PFSK-1 (cell line): ENCODE measurements at regions not wholly inside any gene's neighbourhood (a gene's known extent, or its start where the extent isn't known, plus 50 kb on each side); places are given as distances from the start of the nearest gene placed in this dataset.

Source experiments
- FOXP2 ChIP-seq: optimal IDR thresholded peaks from 2 replicates; pipeline ENCODE3; 2011; ENCODE audit warnings: borderline replicate concordance, control low read depth, inconsistent platforms; ENCODE audit not compliant: insufficient read depth; ENCODE audit errors: extremely low read length, extremely low read depth
- POLR2AphosphoS5 ChIP-seq: IDR thresholded peaks from 2 replicates; pipeline ENCODE4 v1.6.1; 2012; ENCODE audit warnings: low read depth, mild to moderate bottlenecking, control low read depth, low read length, moderate library complexity
- SIN3A ChIP-seq: IDR thresholded peaks from 2 replicates; pipeline ENCODE4 v1.6.1; 2012; ENCODE audit warnings: mild to moderate bottlenecking, low read length, moderate library complexity, borderline replicate concordance; ENCODE audit not compliant: insufficient read depth
- TAF1 ChIP-seq: IDR thresholded peaks from 2 replicates; pipeline ENCODE4 v1.6.1; 2012; ENCODE audit warnings: low read length, control low read depth, borderline replicate concordance; ENCODE audit not compliant: insufficient read depth
- TF ChIP-seq, protein P1 (sequence below), 2 experiments: IDR thresholded peaks; 2 replicates each; pipeline versions ENCODE4 v1.6.1 to v1.8.0; 2011 to 2012; ENCODE audit warnings: low read depth in 2 of 2, low read length in 2 of 2, control low read depth in 1 of 2, inconsistent platforms in 1 of 2, mild to moderate bottlenecking in 1 of 2, moderate library complexity in 1 of 2; ENCODE audit not compliant: insufficient read depth in 1 of 2

- TF ChIP-seq TAF1 (no peak), FOXP2 (no peak), SIN3A (no peak), POLR2AphosphoS5 (no peak)
- TF ChIP-seq, protein P1, sequence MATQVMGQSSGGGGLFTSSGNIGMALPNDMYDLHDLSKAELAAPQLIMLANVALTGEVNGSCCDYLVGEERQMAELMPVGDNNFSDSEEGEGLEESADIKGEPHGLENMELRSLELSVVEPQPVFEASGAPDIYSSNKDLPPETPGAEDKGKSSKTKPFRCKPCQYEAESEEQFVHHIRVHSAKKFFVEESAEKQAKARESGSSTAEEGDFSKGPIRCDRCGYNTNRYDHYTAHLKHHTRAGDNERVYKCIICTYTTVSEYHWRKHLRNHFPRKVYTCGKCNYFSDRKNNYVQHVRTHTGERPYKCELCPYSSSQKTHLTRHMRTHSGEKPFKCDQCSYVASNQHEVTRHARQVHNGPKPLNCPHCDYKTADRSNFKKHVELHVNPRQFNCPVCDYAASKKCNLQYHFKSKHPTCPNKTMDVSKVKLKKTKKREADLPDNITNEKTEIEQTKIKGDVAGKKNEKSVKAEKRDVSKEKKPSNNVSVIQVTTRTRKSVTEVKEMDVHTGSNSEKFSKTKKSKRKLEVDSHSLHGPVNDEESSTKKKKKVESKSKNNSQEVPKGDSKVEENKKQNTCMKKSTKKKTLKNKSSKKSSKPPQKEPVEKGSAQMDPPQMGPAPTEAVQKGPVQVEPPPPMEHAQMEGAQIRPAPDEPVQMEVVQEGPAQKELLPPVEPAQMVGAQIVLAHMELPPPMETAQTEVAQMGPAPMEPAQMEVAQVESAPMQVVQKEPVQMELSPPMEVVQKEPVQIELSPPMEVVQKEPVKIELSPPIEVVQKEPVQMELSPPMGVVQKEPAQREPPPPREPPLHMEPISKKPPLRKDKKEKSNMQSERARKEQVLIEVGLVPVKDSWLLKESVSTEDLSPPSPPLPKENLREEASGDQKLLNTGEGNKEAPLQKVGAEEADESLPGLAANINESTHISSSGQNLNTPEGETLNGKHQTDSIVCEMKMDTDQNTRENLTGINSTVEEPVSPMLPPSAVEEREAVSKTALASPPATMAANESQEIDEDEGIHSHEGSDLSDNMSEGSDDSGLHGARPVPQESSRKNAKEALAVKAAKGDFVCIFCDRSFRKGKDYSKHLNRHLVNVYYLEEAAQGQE (IDR thresholded peaks at IDR 0.05; ENCODE audit: insufficient read depth in 1 of 2, low read depth in 2 of 2, low read length in 2 of 2): no peak
Observed at GRCh38 chr5:89929834-89930233, 479.7 kb downstream of the CETN3 start.

DNA sequence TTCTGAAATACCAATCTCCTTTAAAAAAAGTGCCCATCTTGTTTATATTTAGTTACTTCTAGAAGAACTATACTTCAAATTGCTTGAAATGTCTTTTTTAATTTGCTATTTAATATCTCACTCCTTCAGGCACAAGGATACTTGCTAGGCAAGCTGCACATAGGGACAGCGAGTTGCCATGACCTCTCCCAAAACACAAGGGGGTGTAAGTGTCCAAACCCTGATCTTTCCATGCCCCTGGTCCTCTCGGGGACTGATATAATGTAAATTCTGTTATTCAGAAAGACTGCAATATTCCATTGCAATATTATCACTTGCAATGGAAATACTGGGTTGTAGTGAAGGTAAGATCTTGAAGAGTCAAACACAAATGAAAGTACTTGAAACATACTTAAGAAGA, 480.4 kb downstream of the CETN3 start:
- TF ChIP-seq POLR2AphosphoS5: no peak
- no peak for TF ChIP-seq SIN3A

GRCh38 chr5:89922161-89922560, 487.4 kb downstream of the CETN3 start:
- no peak for TF ChIP-seq FOXP2
- TF ChIP-seq, protein P1 (IDR thresholded peaks at IDR 0.05; ENCODE audit: insufficient read depth in 1 of 2, low read depth in 2 of 2, low read length in 2 of 2): no peak
- TF ChIP-seq TAF1: no peak
- TF ChIP-seq POLR2AphosphoS5: no peak
- no peak for TF ChIP-seq SIN3A

DNA sequence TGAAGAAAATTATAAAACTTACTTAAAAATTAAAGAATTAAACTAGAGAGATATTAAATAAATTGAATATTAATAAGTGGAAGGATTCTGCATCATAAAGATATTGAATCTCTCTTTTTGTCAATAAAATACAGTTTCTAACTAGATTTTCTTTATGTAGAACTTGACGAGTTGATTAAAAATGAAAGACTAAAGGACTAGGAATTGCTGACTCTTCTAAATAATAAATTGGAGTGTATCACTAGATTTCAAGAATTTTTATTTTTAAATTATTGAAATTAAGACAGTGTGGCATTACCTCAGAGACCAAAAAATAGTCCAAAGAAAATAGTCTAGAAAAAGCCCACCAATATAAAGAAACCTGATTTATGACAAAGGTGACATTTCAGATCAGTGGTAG, 492.4 kb downstream of the CETN3 start:
- TF ChIP-seq, protein P1 (IDR thresholded peaks at IDR 0.05; ENCODE audit: insufficient read depth in 1 of 2, low read depth in 2 of 2, low read length in 2 of 2): no peak
- TF ChIP-seq SIN3A (no peak), FOXP2 (no peak), TAF1 (no peak), POLR2AphosphoS5 (no peak)

DNA sequence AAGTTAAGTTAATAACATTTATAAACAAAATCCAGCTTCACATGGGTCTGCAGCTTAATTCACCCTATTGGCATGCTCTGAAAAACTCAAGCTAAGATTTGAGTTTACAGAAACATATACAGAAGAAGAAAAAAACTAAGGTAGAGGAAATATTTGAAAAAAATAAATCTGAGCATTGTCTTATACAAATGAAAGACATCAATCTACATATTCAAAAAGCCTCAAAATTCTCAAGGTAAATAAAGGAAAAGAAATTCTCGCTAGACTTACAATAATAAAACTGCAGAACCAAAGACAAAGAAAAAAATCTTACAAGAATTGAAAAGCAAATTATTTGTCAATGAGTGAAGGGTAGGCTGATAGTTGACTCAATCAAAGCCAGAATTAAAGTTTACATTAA, 493.4 kb downstream of the CETN3 start:
- TF ChIP-seq TAF1: no peak
- TF ChIP-seq, protein P1 (IDR thresholded peaks at IDR 0.05; ENCODE audit: insufficient read depth in 1 of 2, low read depth in 2 of 2, low read length in 2 of 2): no peak
- TF ChIP-seq SIN3A: no peak
- TF ChIP-seq FOXP2: no peak
- TF ChIP-seq POLR2AphosphoS5: no peak

DNA sequence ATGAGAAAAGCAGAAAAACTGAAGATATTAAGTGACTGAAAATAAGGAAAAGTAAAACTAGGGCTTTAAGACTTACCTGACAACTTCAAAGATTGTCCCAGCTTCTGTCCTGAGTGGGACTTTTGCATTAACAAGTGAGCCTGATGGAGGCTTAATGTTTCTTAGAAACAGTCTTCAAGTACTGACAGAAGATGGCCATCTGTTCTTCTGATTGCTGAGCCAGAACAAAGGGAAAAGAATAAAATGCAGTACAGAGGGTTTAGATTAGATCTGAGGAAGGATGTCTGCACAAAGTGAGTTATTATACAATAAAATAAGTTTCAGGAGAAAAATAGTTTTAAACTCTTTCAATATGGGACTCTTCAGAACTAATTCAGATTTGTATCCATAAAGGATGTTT, 500.7 kb downstream of the CETN3 start:
- TF ChIP-seq, protein P1 (IDR thresholded peaks at IDR 0.05; ENCODE audit: insufficient read depth in 1 of 2, low read depth in 2 of 2, low read length in 2 of 2): no peak
- TF ChIP-seq FOXP2 (no peak), SIN3A (no peak), TAF1 (no peak), POLR2AphosphoS5 (no peak)
